ENCODE measurements at regions not wholly inside any gene's neighbourhood (a gene's known extent, or its start where the extent isn't known, plus 50 kb on each side); places are given as distances from the start of the nearest gene placed in this dataset.

GRCh38 chr12:85610194-85610593 lies 226.0 kb downstream of the RASSF9 start:
- no peak overlapping the region for H2AFZ ChIP-seq (ENCODE audit: low read depth)
- WGBS (ENCODE audit: low lambda C conversion rate) = 65% methylated on average over 4 of the region's 4 CpGs
- H3K79me2 ChIP-seq (ENCODE audit: insufficient read depth) = no peaks in the 10 kb centered on the region
- DNase-seq = no peak
- H3K27ac ChIP-seq (ENCODE audit: low read depth in 2 of 2, low read length in 1 of 2) = no peak overlapping the region
- TF ChIP-seq FOSL2 (IDR thresholded peaks at IDR 0.05; ENCODE audit: borderline replicate concordance, low read depth) (no peak), EP300 (IDR thresholded peaks at IDR 0.05; ENCODE audit: borderline replicate concordance in 1 of 2, low read depth in 1 of 2, low read length in 1 of 2) (no peak), PBX3 (IDR thresholded peaks at IDR 0.05) (no peak), SIN3A (IDR thresholded peaks at IDR 0.05; ENCODE audit: borderline replicate concordance, low read depth, low read length) (no peak), ZBTB33 (IDR thresholded peaks at IDR 0.05; ENCODE audit: borderline replicate concordance, low read depth) (no peak), GATA2 (CRISPR knock-in tag; IDR thresholded peaks at IDR 0.05) (no peak), MEF2A (IDR thresholded peaks at IDR 0.05; ENCODE audit: borderline replicate concordance, low read depth) (no peak), RXRA (IDR thresholded peaks at IDR 0.05; ENCODE audit: borderline replicate concordance, low read depth) (no peak), REST (IDR thresholded peaks at IDR 0.05; ENCODE audit: low read depth, low read length) (no peak), FOXM1 (IDR thresholded peaks at IDR 0.05; ENCODE audit: low read depth) (no peak), NRF1 (IDR thresholded peaks at IDR 0.05; ENCODE audit: low read depth, low read length) (no peak), TCF12 (IDR thresholded peaks at IDR 0.05) (no peak)
- H3K9me2 ChIP-seq = no peaks in the 10 kb centered on the region
- H3K36me3 ChIP-seq (replicated peaks in 1 of 2; ENCODE audit: control insufficient read depth in 1 of 2, insufficient read depth in 2 of 2, low read length in 1 of 2) = no peaks in the 10 kb centered on the region
- no peaks in the 10 kb centered on the region for H3K9me3 ChIP-seq
- H3K4me3 ChIP-seq (ENCODE audit: low read depth in 2 of 2, low read length in 1 of 2) = no peak overlapping the region
- no peaks in the 10 kb centered on the region for H3K27me3 ChIP-seq (ENCODE audit: insufficient read depth)
- no peaks in the 10 kb centered on the region for H4K20me1 ChIP-seq (ENCODE audit: insufficient read depth)
- POLR2A ChIA-PET = no interaction called here
- no peak overlapping the region for H3K4me2 ChIP-seq
- CTCF ChIA-PET = interaction anchor here (0.9 kb wide), 1 partner anchor 257 kb away, joined by 3 read pairs; no protein-coding TSS in a partner anchor
- no peak overlapping the region for H3K9ac ChIP-seq
- H3F3A ChIP-seq (replicated peaks; ENCODE audit: insufficient read depth) = peaks cover 3% of the 10 kb centered on the region
- no peaks in the 10 kb centered on the region for H3K4me1 ChIP-seq (ENCODE audit: control insufficient read depth in 1 of 2, insufficient read depth in 2 of 2, low read depth in 1 of 2, low read length in 1 of 2)
